AG09309 (cell line): ENCODE measurements at regions not wholly inside any gene's neighbourhood (a gene's known extent, or its start where the extent isn't known, plus 50 kb on each side); places are given as distances from the start of the nearest gene placed in this dataset.
"Not testable (repeated sequence)": the region's sequence is repeated elsewhere in the genome, so short reads cannot be mapped to it uniquely, and the experiment has no call there.

Source experiments
- DNase-seq: peaks from one replicate; pipeline ENCODE4 v3.0.0-alpha.2; 2010; ENCODE audit warnings: low read depth
- H3K4me3 ChIP-seq: 2 replicates; pipeline ENCODE4 v1.5.1; 2011; ENCODE audit warnings: mild to moderate bottlenecking, low read depth, low read length, moderate library complexity; ENCODE audit not compliant: control insufficient read depth
- CTCF ChIP-seq: IDR thresholded peaks from 2 replicates; pipeline ENCODE4 v1.5.1; 2011; ENCODE audit warnings: mild to moderate bottlenecking, low read depth, low read length, inconsistent platforms; ENCODE audit not compliant: insufficient read depth, control insufficient read depth; ENCODE audit errors: missing control alignments

- no peak for TF ChIP-seq CTCF
- DNase-seq: no peak
- no peak overlapping the region for H3K4me3 ChIP-seq
Observed at GRCh38 chr6:23534351-23534750, 591.7 kb upstream of the NRSN1 start.

- TF ChIP-seq CTCF: no peak
- DNase-seq: no peak
- H3K4me3 ChIP-seq: no peak overlapping the region
Observed at GRCh38 chr6:23535101-23535500, 590.9 kb upstream of the NRSN1 start.

- no peak overlapping the region for H3K4me3 ChIP-seq
- DNase-seq: no peak
- no peak for TF ChIP-seq CTCF
Observed at GRCh38 chr6:23537828-23538227, 588.2 kb upstream of the NRSN1 start.

GRCh38 chr6:23547851-23548250, 578.2 kb upstream of the NRSN1 start:
- H3K4me3 ChIP-seq: no peak overlapping the region
- TF ChIP-seq CTCF: no peak
- no peak for DNase-seq

- DNase-seq: not testable (repeated sequence)
Observed at GRCh38 chr6:23554953-23555352, 571.1 kb upstream of the NRSN1 start.

GRCh38 chr6:23559587-23560343, 566.2 kb upstream of the NRSN1 start:
- no peak for TF ChIP-seq CTCF
- no peak for DNase-seq
- no peak overlapping the region for H3K4me3 ChIP-seq

More at GRCh38 chr6:23554953-23555352, 571.1 kb upstream of the NRSN1 start:
- not testable (repeated sequence) for H3K4me3 ChIP-seq

GRCh38 chr6:23561732-23562131, 564.3 kb upstream of the NRSN1 start:
- no peak overlapping the region for H3K4me3 ChIP-seq
- TF ChIP-seq CTCF: no peak

More at GRCh38 chr6:23561732-23562131, 564.3 kb upstream of the NRSN1 start:
- DNase-seq: no peak
